HG03571 (cell line): ENCODE measurements at regions not wholly inside any gene's neighbourhood (a gene's known extent, or its start where the extent isn't known, plus 50 kb on each side); places are given as distances from the start of the nearest gene placed in this dataset.
A peak's percentile ranks its signal among the peaks of the same experiment; 100 is the strongest.

ENCODE experiments used
- ATAC-seq: cut with Tn5 transposase; IDR thresholded peaks from one replicate; pipeline ENCODE4 v1.9.1; 2021; ENCODE audit not compliant: unreplicated experiment

DNA sequence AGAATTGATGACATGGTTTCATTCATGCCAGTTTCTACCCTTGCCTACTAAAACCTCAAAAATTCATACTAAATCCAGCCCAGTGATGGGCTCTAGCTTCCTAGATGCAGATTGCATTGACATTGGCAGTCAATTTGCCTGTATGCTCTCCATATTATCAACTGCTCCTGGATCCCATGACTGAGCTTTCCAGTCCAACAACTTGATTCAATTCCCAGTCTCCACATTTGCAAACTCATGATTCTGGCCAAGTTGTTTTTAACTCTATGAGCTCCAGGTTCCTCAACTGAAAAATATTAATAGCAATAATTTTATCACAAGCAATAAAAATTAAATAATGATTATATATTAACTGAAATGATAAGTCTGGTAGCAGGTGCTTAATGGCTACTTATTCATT lies 51.0 kb upstream of the DSC1 start:
- no peak for ATAC-seq

DNA sequence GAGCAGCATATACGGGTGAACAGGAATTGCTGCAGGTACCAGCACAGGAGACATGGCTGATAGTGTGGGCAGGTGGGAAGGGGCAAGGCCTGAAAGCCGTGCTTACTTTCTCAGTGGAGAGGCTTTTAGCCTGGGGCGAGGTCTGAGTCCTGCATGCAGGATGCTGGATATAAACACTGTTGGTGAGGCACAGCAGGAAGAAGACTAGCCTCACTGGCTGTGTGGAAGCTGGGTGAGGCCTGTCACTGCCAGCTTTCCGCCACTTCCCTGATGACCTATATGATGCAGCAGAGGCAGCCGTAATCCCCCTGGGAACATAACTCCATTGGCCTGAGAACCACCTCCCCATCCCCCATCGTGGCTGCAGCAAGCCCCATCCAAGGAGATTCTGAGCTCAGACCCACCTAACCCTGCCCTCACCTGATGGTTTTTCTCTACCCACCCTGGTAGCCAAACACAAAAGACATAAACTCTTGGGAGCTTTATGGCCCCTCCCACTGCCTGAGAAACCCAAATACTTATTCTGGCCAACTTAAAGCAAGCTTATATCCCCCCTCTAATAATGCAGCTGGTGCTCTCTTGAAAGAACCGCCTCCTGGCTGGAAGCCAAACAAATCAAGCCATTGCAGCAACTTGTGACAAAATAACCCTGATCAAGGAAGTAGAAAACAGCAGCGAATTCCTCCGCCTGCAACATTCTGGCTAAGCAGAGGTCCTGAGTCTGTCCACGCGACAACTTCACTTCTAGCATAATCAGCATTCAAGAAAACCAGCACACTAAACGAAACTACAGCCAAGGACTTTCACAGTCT lies 54.6 kb upstream of the DSC1 start:
- no peak for ATAC-seq

DNA sequence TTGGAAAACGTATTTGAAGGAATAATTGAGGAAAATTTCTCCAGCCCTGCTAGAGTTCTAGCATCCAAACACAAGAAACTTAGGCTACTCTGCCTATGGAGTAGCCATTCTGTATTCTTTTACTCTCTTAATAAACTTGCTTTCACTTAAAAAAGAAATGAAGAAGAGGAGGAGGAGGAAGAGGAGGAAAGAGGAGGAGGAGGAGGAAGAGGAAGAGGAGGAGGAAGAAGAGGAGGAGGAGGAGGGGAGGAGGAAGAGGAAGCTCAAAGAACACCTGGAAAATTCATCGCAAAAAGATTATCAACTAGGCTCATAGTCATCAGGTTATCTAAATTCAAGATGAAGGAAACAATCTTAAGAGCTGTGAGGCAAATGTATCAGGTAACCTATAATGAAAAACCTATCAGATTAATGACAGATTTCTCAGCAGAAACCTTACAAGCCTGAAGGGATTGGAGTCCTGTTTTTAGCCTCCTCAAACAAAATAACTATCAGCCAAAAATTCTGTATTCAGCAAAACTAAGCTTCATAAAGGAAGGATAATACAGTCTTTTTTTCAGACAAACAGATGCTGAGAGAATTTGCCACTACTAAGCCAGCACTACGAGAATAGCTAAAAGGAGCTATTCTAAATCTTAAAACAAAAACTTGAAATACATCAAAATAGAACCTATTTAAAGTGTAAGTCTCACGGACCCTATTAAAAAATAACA lies 56.2 kb upstream of the DSC1 start:
- no peak for ATAC-seq

DNA sequence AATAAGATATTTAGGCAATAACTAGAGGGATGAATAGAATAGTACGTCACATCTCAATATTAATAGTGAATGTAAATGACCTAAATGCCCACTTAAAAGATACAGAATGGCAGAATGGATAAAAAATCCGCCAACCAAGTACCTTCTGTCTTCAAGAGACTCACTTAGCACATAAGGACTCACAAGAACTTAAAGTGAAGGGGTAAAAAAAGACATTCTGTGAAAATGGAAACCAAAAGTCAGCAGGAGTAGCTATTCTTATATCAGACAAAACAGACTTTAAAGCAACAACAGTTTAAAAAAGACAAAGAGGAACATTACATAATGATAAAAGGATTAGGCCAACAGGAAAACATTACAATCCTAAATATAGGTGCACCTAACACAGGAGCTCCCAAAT lies 56.7 kb upstream of the DSC1 start:
- no peak for ATAC-seq

DNA sequence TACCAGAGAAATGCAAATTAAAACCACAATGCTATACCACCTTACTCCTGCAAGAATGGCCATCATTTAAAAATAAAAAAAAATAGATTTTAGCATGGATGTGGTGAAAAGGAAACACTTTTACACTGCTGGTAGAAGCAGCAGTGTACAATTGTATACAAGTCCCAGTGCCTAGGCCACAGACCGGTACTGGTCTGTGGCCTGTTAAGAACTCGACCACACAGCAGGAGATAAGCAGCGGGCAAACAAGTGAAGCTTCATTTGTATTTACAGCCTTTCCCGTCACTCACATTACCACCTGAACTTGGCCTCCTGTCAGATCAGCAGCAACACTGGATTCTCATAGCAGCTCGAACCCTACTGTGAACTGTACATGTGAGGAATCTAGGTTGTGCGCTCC lies 60.7 kb upstream of the DSC1 start:
- no peak for ATAC-seq

DNA sequence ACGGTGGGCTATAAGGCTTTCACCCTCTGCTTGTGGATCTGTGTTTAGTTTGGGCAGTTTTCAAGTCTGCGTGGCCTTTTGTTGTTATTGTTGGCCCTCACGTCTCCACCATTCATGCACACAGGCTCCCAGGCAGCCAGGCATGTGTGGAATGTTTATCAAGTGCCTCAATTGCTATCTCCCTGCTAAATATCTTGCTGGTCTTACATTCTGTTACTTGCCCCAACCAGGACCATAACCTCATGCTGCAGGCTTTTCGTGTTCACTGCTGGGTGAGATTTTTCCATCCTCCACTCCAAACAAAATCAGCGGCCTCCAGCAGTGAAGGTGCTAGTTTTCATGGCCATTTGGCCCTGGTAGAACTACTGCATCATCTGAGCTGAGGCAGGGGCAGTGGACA lies 63.0 kb upstream of the DSC1 start:
- no peak for ATAC-seq

DNA sequence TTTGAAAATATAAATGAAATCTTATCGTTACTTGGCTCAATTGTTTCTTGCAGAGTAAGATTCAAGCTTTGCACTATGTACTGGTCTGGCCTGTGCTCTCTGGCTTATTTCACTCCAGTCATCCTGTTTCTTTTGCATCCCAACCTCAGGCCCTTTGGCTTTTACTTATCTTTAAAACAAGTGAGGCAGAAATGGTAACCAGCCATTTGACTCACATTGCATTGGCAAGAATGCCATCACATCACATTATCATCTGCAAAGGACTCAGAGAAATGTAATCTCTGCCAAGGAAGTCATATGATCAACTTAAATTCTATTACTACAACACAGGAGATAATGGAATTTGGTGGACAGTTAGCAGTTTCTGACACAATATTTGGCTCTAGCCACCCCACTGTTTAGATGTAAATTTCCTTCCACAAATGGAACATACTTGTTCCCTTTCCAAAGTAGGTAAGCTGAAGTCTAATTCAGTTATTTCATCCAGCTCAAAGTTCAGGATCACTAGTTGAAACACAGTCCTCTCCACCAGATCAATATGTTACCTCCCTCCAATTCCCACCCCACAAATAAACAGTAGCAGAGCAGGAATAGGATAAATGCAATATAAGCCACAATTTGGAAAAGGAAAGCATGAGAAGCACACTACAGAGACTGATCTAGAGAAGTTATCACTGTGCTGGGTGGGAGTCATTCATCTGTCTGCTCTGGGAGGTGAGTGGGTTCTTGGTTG lies 65.0 kb upstream of the DSC1 start:
- no peak for ATAC-seq

DNA sequence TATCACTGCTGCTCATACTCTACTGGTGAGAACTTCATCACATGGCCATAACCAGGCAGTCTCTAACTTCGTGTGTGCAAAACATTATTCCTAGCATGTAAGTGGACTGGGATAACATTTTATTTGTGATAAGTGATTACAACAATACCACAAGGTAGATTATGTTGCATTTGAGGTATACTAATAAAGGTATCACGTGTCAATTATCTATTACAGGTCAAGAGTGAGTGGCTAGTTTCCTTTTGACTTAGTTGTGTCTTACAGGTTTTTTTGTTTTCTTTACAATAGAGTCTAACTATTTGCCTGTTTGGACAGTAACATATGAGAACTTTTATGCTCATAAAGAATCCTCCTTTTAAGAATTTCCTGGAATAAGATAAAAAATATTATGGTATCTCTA lies 67.2 kb upstream of the DSC1 start:
- no peak for ATAC-seq

DNA sequence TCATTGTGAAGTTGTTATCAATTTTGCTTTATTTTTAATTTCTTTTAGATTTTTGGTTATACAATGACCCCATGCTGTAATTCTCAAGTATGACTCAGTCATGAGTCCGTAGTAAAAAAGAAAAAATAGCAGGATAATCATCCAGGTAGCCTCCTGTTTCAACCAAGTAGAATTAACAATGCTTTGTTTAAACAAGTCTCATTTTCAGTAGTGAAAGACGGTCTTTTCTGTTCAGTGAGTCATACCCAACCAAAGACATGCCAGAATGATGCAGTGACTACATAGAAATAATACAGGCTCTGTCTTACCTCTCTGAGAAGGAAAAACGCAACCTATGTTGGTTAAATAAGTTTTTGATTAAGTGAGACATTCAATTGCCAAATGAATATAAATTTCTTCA lies 67.8 kb upstream of the DSC1 start:
- peak; percentile 60 for ATAC-seq

DNA sequence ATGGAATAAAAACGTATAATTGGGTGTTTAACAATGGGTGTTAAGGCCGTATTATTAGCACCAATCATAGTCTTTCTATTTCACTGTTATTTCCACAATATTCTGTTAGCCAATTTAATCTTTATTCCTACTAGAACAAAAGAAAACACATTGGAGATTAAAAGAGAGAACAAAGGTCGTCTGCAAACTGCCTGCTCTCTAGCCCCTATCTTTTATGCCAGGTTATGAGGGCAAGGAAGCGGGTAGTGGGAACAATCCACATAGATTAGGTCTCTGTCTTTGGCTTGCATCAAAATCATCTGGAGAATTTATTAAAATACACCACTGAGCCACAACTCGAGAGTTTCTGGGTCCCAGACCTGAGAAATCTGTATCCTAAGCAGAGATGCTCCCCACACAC lies 69.4 kb upstream of the DSC1 start:
- ATAC-seq, result no peak

DNA sequence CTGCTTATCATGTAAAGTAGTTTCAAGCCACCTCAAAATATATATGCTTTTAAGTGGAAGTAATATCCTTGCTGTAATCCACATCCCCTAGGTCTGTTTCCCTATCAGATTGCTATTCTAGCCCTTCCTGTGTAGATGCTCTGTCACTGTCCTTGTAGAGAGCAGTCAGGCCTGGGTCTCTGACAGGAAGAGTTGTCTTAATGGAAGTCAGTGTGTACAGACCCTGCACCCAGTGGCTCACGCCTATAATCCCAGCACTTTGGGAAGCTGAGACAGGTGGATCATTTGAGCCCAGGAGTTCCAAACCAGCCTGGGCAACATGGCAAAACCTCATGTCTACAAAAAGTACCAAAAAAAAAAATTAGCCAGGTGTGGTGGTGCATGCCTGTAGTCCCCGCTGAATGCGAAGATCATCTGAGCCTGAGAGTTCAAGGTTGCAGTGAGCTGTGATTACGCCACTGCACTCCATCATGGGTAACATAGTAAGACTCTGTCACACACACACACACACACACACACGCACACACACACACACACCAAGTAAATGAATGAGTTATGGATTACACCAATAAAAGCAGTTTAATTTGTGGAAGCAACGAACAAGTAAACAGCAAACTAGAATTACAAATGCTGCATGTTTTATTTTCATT lies 70.2 kb upstream of the DSC1 start:
- no peak for ATAC-seq

DNA sequence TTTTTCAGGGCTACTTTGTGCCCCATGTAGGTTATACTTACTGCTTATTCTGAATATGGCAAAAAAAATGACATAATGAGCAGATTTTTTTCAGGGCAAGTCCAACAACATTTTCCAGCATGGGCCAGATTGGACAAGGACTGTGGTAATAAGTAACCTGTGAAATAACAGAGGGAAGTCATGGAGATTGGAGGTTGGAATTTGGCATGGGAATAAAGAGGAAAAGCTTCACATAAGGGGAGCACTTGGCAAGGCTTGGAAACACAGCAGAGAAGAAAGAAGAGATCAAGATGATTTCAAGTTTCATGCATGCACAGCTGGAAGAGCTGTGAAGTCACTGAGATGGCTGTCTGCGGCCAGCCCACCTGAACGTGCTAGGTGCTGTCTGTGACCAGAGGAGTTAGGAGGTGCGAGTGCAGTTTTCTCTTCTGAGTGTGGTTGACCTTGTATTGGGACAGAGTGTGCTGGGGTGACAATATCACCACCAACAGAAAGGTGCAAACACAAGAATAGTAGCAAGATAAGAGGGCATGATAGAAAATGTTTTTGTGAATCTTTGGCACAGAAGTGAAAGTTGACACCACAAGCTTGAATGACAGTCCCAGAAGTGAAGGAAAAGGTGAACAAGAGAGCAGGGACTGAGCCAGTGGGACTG lies 71.1 kb upstream of the DSC1 start:
- ATAC-seq, result no peak

DNA sequence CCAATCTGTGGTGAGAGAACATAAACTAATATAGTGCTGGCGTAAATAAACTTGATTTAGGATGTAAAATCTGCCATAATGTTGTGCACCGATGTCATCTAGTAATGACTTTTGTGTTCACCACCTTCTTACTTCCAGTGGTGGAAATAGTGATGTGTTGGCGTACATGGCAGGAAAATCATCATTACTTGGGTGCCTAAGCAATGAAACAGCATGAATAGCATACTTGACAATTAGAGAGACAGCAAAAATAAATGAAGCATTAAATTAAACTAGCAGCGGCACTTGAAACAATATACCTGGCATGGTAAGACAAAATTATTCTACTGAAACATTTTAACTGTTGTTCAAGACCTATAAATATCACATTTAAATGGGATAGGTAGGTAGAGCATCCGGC lies 73.2 kb upstream of the DSC1 start:
- ATAC-seq, result no peak

DNA sequence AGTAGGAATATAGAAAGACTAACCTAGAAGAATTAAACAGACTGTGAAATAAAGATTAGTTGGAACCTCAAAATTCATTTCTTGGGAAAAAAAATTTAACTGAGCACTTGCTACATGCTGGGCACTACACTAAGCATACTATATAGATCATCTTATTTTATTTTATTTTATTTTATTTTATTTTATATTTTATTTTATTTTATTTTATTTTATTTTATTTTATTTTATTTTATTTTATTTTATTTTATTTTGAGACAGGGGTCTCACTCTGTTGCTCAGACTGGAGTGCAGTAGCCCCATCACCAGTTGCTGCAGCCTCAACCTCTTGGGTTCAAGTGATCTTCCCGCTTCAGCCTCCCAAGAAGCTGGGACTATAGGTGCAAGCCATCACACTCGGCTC lies 74.5 kb upstream of the DSC1 start:
- no peak for ATAC-seq

DNA sequence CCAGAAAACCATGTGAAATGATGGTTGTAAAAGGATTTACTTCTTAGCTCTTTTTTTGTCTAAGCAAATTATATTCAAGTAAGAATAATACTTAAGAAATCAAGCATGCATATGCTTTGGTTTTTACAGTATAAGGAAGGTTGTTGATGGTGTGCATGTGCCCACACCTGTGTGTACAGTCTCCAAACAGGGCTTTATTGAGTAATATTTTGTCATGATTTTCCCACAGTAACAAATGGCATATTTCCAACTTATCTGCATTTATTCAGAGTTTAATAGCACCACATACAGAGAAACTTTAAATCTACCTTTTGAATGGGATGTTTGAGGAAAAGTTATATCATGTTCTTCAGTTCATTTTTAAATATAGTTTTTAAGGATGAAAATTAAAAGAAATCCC lies 76.5 kb upstream of the DSG1 start:
- ATAC-seq, result no peak

DNA sequence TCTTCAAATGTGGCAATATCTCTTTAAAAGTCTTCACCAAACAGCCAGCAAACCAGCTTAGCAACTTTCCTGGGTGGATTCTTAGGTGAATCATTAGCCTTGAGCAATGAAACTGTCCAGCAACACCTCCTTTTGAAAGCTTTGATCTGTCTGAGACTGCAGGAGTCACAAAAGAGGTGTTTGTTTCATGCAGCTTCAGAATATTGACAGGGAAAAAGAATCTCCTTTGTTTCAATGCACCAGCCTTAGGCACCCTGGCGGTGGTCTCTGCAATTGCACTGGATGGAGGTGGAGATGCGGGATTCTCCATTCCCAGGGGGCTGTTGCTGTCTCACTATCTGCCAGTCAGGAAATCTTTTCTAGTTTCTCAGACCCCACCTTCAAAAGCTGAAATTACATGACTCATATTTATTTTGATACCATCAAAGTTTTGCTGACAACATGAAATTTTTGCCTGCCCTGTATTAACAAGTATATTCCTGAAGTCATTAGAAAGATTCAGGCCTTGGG lies 76.0 kb upstream of the DSG1 start:
- ATAC-seq, result no peak

DNA sequence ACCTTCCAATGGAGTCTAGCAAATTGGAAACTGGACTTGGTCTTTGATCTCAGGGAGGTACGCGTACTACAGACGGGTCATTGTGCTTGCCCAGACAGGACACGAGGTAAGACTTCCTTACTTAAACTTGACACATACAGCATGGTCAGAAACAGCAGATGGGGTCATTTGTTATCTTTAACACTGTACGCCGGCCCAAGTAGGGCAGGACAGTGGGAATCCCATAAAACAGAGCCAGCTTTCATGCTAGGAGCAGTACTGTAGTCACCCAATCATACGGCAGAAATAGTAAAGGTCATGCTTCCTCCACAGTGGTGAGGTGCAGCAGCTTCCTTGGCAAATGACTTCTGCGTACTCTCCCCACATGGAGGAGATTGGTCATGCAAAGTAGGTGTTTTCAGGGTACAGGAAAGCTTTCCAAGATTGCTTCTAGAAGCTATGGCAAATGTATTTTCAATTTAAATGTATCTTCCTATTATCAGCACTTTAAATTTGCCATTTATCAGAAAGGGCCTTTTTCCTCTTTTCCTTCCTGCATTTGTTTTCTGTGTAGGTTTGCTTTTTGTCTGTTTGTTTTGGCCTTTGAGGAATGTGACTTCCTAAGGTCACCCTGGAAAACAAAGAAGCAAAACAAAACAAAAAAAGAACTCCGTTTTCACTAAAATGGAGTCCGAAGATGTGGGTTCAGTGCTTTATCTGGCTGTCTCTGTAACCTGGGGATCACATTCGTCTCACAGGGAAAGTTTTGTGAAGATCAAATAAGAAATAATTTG lies 74.0 kb upstream of the DSG1 start:
- no peak for ATAC-seq

DNA sequence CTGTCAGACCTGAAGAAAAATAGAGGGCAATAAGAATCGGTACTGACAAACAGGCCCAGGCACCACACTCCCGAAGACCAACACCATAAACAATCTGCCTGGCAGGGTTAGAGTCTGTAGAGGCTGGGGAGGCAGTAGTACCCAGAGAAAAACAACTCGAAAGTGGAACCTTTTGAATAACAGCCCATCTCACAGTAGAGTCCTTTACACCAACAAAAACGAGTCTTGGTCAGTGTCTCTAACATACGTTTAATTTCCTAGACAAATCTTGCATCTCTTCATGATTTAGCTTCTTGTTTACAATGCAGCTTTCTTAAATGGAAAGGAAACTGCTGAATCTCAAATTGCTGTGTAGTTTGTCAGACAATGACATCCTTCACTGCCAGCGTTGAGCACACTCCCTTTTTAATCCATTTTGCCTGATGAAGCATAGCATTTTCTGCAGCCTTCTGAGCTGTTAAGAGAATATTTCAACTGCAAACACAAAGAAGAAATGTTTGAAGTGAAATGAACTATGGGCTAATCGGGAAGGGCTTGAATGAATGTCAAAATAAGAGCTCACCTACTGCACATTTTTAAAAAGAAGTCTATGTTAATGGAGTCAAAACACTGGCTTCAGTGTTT lies 73.1 kb upstream of the DSG1 start:
- no peak for ATAC-seq

DNA sequence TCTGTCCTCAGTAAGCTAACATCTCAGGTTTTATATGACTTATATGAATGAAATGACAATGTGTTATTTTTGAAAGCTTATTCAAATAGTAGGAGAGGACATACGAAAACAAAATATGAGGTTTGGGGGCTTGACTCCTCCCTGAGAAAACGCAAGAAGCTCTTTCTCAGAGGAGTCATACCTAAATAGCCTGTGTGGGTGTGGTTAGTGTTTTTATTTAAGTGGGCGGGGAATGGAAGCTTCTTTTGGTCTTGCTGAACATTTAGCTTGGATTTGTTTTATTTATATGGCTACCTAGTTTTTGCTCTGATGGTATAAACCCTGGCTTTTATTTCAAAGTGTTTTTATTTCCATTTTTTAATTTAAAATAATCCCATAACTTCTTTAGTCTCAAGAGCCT lies 72.1 kb upstream of the DSG1 start:
- no peak for ATAC-seq

DNA sequence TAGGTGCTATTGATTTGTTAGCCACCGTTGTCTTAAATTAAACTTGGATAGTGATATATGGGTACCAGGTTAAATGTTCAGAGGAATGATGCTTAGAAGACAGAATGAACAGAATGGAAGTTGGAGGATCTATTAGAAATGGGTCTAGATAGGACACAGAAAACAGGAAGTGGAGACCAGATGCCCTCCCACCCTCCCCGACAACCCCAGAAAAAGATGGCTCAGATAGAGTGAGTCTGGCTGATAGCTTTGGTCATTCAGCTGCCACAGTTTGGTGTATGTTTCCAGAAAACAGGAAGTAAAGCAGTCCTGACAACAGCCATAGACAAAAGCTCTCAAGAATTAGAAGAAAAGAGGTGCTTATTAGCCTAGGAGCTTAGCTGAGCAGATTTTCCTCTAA lies 71.5 kb upstream of the DSG1 start:
- ATAC-seq, result no peak
